ENCODE measurements at regions not wholly inside any gene's neighbourhood (a gene's known extent, or its start where the extent isn't known, plus 50 kb on each side); places are given as distances from the start of the nearest gene placed in this dataset.
"Not testable (repeated sequence)": the region's sequence is repeated elsewhere in the genome, so short reads cannot be mapped to it uniquely, and the experiment has no call there.

- DNase-seq, result no peak
These were observed 1197.8 kb downstream of the BRD1 start for GRCh38 chr22:48629631-48630432.

- no peak for DNase-seq
These were observed 1198.7 kb downstream of the BRD1 start for GRCh38 chr22:48628891-48629543.

GRCh38 chr22:48627966-48628365 lies 1199.7 kb downstream of the BRD1 start:
- DNase-seq, result no peak

- DNase-seq, result no peak
These were observed 1200.5 kb downstream of the BRD1 start for GRCh38 chr22:48627203-48627602.

- DNase-seq, result no peak
These were observed 1203.3 kb downstream of the BRD1 start for GRCh38 chr22:48624401-48624800.

GRCh38 chr22:48622891-48623545 lies 1204.7 kb downstream of the BRD1 start:
- DNase-seq, result no peak

GRCh38 chr22:48621085-48621484 lies 1206.6 kb downstream of the BRD1 start:
- no peak for DNase-seq

GRCh38 chr22:48620460-48620859 lies 1207.2 kb downstream of the BRD1 start:
- DNase-seq, result not testable (repeated sequence)

- no peak for DNase-seq
These were observed 1208.0 kb downstream of the BRD1 start for GRCh38 chr22:48619721-48620120.

GRCh38 chr22:48618326-48618725 lies 1209.3 kb downstream of the BRD1 start:
- DNase-seq, result no peak

GRCh38 chr22:48616656-48617055 lies 1211.0 kb downstream of the BRD1 start:
- no peak for DNase-seq

- DNase-seq, result no peak
These were observed 1212.3 kb downstream of the BRD1 start for GRCh38 chr22:48615171-48616008.

- no peak for DNase-seq
These were observed 1214.0 kb downstream of the BRD1 start for GRCh38 chr22:48613566-48614200.

GRCh38 chr22:48612077-48612995 lies 1215.3 kb downstream of the BRD1 start:
- DNase-seq, result no peak

- DNase-seq, result no peak
These were observed 1218.3 kb downstream of the BRD1 start for GRCh38 chr22:48609279-48609865.

- no peak for DNase-seq
These were observed 1219.6 kb downstream of the BRD1 start for GRCh38 chr22:48607901-48608662.

GRCh38 chr22:48606684-48607307 lies 1220.9 kb downstream of the BRD1 start:
- no peak for DNase-seq

- DNase-seq, result no peak
These were observed 1221.7 kb downstream of the BRD1 start for GRCh38 chr22:48605856-48606481.

GRCh38 chr22:48605125-48605524 lies 1222.5 kb downstream of the BRD1 start:
- DNase-seq, result no peak
